K562 (cell line): ENCODE measurements at regions not wholly inside any gene's neighbourhood (a gene's known extent, or its start where the extent isn't known, plus 50 kb on each side); places are given as distances from the start of the nearest gene placed in this dataset.

ENCODE experiments used
- ATAC-seq: fragments of 200-7000 bp; cut with Tn5 transposase; 3 replicates; pipeline ENCODE4 v1.9.1; 2020; ENCODE audit warnings: moderate library complexity
- BruUV-seq: library from RNA; stranded (reverse); fragments of 400-500 nt; replicated peaks from 2 replicates; lab custom pipeline; 2021; lab: Mats Ljungman, UMichigan
- CTCF ChIA-PET: fragments of 300-600 bp; formaldehyde crosslinking; extraction: SDS; loops from one replicate; lab custom pipeline; 2021; ENCODE audit warnings: low intra/inter-chr PET ratio; lab: Yijun Ruan, JAX
- POLR2A ChIA-PET: fragments of 300-600, 350-650 bp; sonication (Branson Sonifier 250); formaldehyde crosslinking; extraction: SDS; loops from one replicate; lab custom pipeline; 2021; ENCODE audit warnings: antibody characterized with exemption, inconsistent platforms; lab: Yijun Ruan, JAX
- DNase-seq, 4 experiments: peaks; one replicate each; pipeline versions ENCODE4 v3.0.0 to v3.0.0-alpha.2; 2011 to 2018; ENCODE audit warnings: low spot score in 3 of 4, mixed read lengths in 3 of 4; ENCODE audit errors: extremely low read depth in 1 of 4
- FAIRE-seq: peaks from 2 replicates; lab custom pipeline; 2011; peaks lifted over from hg19 to GRCh38; lab: Jason Lieb, UNC
- H2AFZ ChIP-seq: 2 replicates; pipeline ENCODE4 v1.6.0; 2011; ENCODE audit warnings: low read depth, low read length, control low read depth, inconsistent platforms
- H3K27ac ChIP-seq: fragments of 200-600 bp; 3 replicates; pipeline ENCODE4 v1.8.0; 2011; ENCODE audit warnings: low read depth, mild to moderate bottlenecking, control low read depth, inconsistent platforms, low read length, moderate library complexity, mixed read lengths; ENCODE audit errors: extremely low read depth
- H3K27me3 ChIP-seq, 2 experiments: fragments of 300-600 bp in 1 of 2; 2 replicates in 1 of 2; 3 replicates in 1 of 2; pipeline versions ENCODE4 v1.6.0 to v1.8.0; 2011; ENCODE audit warnings: inconsistent platforms in 2 of 2, low read length in 2 of 2, mild to moderate bottlenecking in 1 of 2, mixed read lengths in 1 of 2, moderate library complexity in 1 of 2; ENCODE audit not compliant: control insufficient read depth in 2 of 2, insufficient read depth in 2 of 2
- H3K36me3 ChIP-seq: fragments of 300-600 bp; 3 replicates; pipeline ENCODE4 v1.8.0; 2011; ENCODE audit warnings: mild to moderate bottlenecking, low read length, inconsistent platforms; ENCODE audit not compliant: control insufficient read depth, insufficient read depth
- H3K4me1 ChIP-seq, 2 experiments: fragments of 200-600 bp in 1 of 2; replicated peaks in 1 of 2; 2 replicates in 1 of 2; 3 replicates in 1 of 2; pipeline versions ENCODE4 v1.5.1 to v1.8.0; 2011; ENCODE audit warnings: inconsistent platforms in 2 of 2, low read length in 2 of 2, mild to moderate bottlenecking in 1 of 2, mixed read lengths in 1 of 2, moderate library complexity in 1 of 2; ENCODE audit not compliant: control insufficient read depth in 2 of 2, insufficient read depth in 2 of 2
- H3K4me2 ChIP-seq: 2 replicates; pipeline ENCODE4 v1.6.1; 2011; ENCODE audit warnings: low read length, control low read depth, inconsistent platforms, mixed read lengths; ENCODE audit not compliant: insufficient read depth
- H3K4me3 ChIP-seq: fragments of 200-600 bp; sonication (generic), shearing (Covaris generic); 2 replicates; pipeline ENCODE4 v1.5.1; 2016; ENCODE audit warnings: control low read depth, inconsistent platforms
- H3K79me2 ChIP-seq: fragments of 200-600 bp; 3 replicates; pipeline ENCODE4 v1.8.0; 2011; ENCODE audit warnings: low read length, inconsistent platforms; ENCODE audit not compliant: control insufficient read depth, insufficient read depth
- H3K9ac ChIP-seq, 2 experiments: 2 replicates each; pipeline versions ENCODE4 v1.6.0 to v1.6.1; 2011; ENCODE audit warnings: low read depth in 2 of 2, low read length in 2 of 2, control low read depth in 1 of 2, inconsistent platforms in 1 of 2, mild to moderate bottlenecking in 1 of 2, mixed read lengths in 1 of 2; ENCODE audit not compliant: insufficient read depth in 1 of 2
- H3K9me1 ChIP-seq: one replicate; pipeline ENCODE4 v1.6.0; 2011; ENCODE audit warnings: inconsistent platforms, mild to moderate bottlenecking, low read length, moderate library complexity; ENCODE audit not compliant: control insufficient read depth, insufficient read depth
- H3K9me3 ChIP-seq: replicated peaks from 2 replicates; pipeline ENCODE4 v1.5.1; 2011; ENCODE audit warnings: low read depth, low read length, inconsistent platforms; ENCODE audit not compliant: control insufficient read depth, insufficient read depth
- H4K20me1 ChIP-seq: replicated peaks from 2 replicates; pipeline ENCODE4 v1.6.1; 2011; ENCODE audit warnings: low read length, inconsistent platforms, mixed read lengths; ENCODE audit not compliant: control insufficient read depth, insufficient read depth
- ARID1B ChIP-seq: fragments of 450-650 bp; IDR thresholded peaks from 2 replicates; pipeline ENCODE4 v1.6.1; 2016; ENCODE audit warnings: antibody characterized with exemption, mild to moderate bottlenecking, inconsistent platforms
- DPF2 ChIP-seq: fragments of 450-650 bp; IDR thresholded peaks from 2 replicates; pipeline ENCODE4 v1.6.1; 2016
- FOXK2 ChIP-seq, 2 experiments: fragments of 450-650 bp; IDR thresholded peaks in 1 of 2; conservative IDR thresholded peaks in 1 of 2; 2 replicates each; pipeline ENCODE4 v1.6.1; 2016; ENCODE audit warnings: low read depth in 2 of 2, mild to moderate bottlenecking in 1 of 2
- MYNN ChIP-seq, 2 experiments: sonication (generic); formaldehyde crosslinking in 1 of 2; IDR thresholded peaks; 2 replicates each; pipeline versions ENCODE4 v1.5.0 to v1.6.1; 2016 to 2020; ENCODE audit warnings: antibody characterized with exemption in 1 of 2, missing genetic modification reagents in 1 of 2
- PCBP1 ChIP-seq: fragments of 200-400 bp; formaldehyde crosslinking; IDR thresholded peaks from 2 replicates; pipeline ENCODE4 v1.6.1; 2018; ENCODE audit warnings: mild to moderate bottlenecking, low read depth, low read length; ENCODE audit not compliant: poor library complexity, severe bottlenecking
- RB1 ChIP-seq: fragments of 450-650 bp; IDR thresholded peaks from 2 replicates; pipeline ENCODE4 v1.6.1; 2017; ENCODE audit warnings: low read depth, mild to moderate bottlenecking
- U2AF2 ChIP-seq: fragments of 200-400 bp; formaldehyde crosslinking; optimal IDR thresholded peaks from 2 replicates; pipeline ENCODE3; 2017; ENCODE audit warnings: low read depth, mild to moderate bottlenecking, low read length
- ZNF431 ChIP-seq: sonication (generic); formaldehyde crosslinking; IDR thresholded peaks from 2 replicates; pipeline ENCODE4 v1.8.0; 2022; ENCODE audit warnings: mild to moderate bottlenecking, missing genetic modification reagents
- ZNF766 ChIP-seq: fragments of 200-800 bp; sonication (Bioruptor generic); conservative IDR thresholded peaks from 2 replicates; pipeline ENCODE4 v1.6.1; 2016; ENCODE audit warnings: missing genetic modification characterization, missing compliant biosample characterization
- WGBS: fragments of 100-300 bp; shearing (Covaris generic); methylation state at CpG from one replicate; pipeline ENCODE4 v1.1.6; 2016; ENCODE audit warnings: low coverage, mixed read lengths; ENCODE audit not compliant: insufficient coverage; ENCODE audit errors: missing lambda C conversion rate; 5-methylcytosine and 5-hydroxymethylcytosine counted together
- in situ Hi-C: fragments of 300-500 bp; cut with MboI; formaldehyde crosslinking; loops from 4 replicates; pipeline ENCODE4 v1.15.0; 2018; ENCODE audit warnings: inconsistent platforms, mixed read lengths
- intact Hi-C: fragments of 100-400 bp; cut with micrococcal nuclease; formaldehyde crosslinking; loops from 2 replicates; pipeline ENCODE4 v1.14.2; 2022
- TF ChIP-seq, protein P1 (sequence below): conservative IDR thresholded peaks from 2 replicates; pipeline ENCODE4 v1.6.1; 2011; ENCODE audit warnings: low read depth, mild to moderate bottlenecking, low read length; ENCODE audit not compliant: control insufficient read depth
- TF ChIP-seq, protein P2 (sequence below): fragments of 200-800 bp; sonication (Bioruptor generic); IDR thresholded peaks from 2 replicates; pipeline ENCODE4 v1.6.1; 2017; ENCODE audit warnings: missing genetic modification characterization, missing compliant biosample characterization

GRCh38 chr7:82567841-82568240 is 124.3 kb upstream of the CACNA2D1 start:
- POLR2A ChIA-PET = no interaction called here
- DNase-seq (no peak), ATAC-seq (no peak), FAIRE-seq (no peak)
- Histone ChIP-seq H3K4me1 (no peaks in the 10 kb centered on the region), H3K27ac (no peak overlapping the region), H2AFZ (no peak overlapping the region), H3K79me2 (no peaks in the 10 kb centered on the region), H3K9me1 (no peaks in the 10 kb centered on the region), H4K20me1 (no peaks in the 10 kb centered on the region), H3K4me2 (no peak overlapping the region), H3K27me3 (no peaks in the 10 kb centered on the region), H3K4me3 (no peak overlapping the region), H3K9ac (no peak overlapping the region), H3K9me3 (no peaks in the 10 kb centered on the region), H3K36me3 (no peaks in the 10 kb centered on the region)
- intact Hi-C loops = no loop called here
- in situ Hi-C loops = loop anchor here (25.0 kb wide), 2 partner anchors 531 to 1081 kb away; no protein-coding TSS in a partner anchor
- 0% methylated on average over 2 of the region's 2 CpGs for WGBS
- no TSS peak for BruUV-seq
- CTCF ChIA-PET = no interaction called here
- no peak for TF ChIP-seq FOXK2 (conservative IDR thresholded peaks at IDR 0.05 in 1 of 2, IDR thresholded peaks at IDR 0.05 in 1 of 2; ENCODE audit: low read depth in 2 of 2)
- TF ChIP-seq ARID1B = no peak
- TF ChIP-seq MYNN (IDR thresholded peaks at IDR 0.05) = no peak
- no peak for TF ChIP-seq MYNN (CRISPR knock-in tag; IDR thresholded peaks at IDR 0.05)
- no peak for TF ChIP-seq ZNF766 (CRISPR knock-in tag)
- TF ChIP-seq, protein P1, sequence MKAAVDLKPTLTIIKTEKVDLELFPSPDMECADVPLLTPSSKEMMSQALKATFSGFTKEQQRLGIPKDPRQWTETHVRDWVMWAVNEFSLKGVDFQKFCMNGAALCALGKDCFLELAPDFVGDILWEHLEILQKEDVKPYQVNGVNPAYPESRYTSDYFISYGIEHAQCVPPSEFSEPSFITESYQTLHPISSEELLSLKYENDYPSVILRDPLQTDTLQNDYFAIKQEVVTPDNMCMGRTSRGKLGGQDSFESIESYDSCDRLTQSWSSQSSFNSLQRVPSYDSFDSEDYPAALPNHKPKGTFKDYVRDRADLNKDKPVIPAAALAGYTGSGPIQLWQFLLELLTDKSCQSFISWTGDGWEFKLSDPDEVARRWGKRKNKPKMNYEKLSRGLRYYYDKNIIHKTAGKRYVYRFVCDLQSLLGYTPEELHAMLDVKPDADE = no peak
- no peak for TF ChIP-seq PCBP1
- TF ChIP-seq ZNF431 (CRISPR knock-in tag) = no peak
- TF ChIP-seq RB1 = no peak
- TF ChIP-seq, protein P2, sequence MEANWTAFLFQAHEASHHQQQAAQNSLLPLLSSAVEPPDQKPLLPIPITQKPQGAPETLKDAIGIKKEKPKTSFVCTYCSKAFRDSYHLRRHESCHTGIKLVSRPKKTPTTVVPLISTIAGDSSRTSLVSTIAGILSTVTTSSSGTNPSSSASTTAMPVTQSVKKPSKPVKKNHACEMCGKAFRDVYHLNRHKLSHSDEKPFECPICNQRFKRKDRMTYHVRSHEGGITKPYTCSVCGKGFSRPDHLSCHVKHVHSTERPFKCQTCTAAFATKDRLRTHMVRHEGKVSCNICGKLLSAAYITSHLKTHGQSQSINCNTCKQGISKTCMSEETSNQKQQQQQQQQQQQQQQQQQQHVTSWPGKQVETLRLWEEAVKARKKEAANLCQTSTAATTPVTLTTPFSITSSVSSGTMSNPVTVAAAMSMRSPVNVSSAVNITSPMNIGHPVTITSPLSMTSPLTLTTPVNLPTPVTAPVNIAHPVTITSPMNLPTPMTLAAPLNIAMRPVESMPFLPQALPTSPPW (CRISPR knock-in tag) = no peak
- no peak for TF ChIP-seq U2AF2
- TF ChIP-seq DPF2 = no peak
